Heart left ventricle (tissue), 13 donors: ENCODE measurements at regions not wholly inside any gene's neighbourhood (a gene's known extent, or its start where the extent isn't known, plus 50 kb on each side); places are given as distances from the start of the nearest gene placed in this dataset.

ENCODE experiments used
- CTCF ChIP-seq, 12 donors: fragments of 200-600 bp; sonication (generic) in 4 of 12; IDR thresholded peaks; one replicate each; pipeline versions ENCODE4 v1.5.0 to v1.8.0; 2018 to 2022; ENCODE audit warnings: antibody characterized with exemption in 12 of 12, mild to moderate bottlenecking in 5 of 12
- POLR2A ChIP-seq, 2 donors: fragments of 450-650 bp; IDR thresholded peaks; one replicate each; pipeline ENCODE4 v1.6.1; 2017; ENCODE audit warnings: antibody characterized with exemption in 2 of 2, mild to moderate bottlenecking in 2 of 2, moderate library complexity in 2 of 2
- donor health status: ischemic (EF 13 %, LVEDD 7.1; RV severe dilation, severe dysfunction).
- donor health status: DM: no; HTN: yes; CAD: no.
- donor health status: DM: no; HTN: no; CAD: no.
- donor health status: ischemic (EF 25% LVEDD 6.9; RV normal size, moderate dysfunction).
- donor health status: ischemic (EF 25% LVEDD 5.7; RV mildly dilated, moderate dysfunction).
- donor health status: ischemic (EF 35%, LVEDD 5.7; RV mildly dilated, moderate dysfunction).
- donor health status: nonischemic (EF 11% LVEDD 7.7; RV severe dilation, severe dysfunction).
- donor health status: DM: yes; HTN: yes; CAD: no.
- donor health status: PGD.
- donor health status: ischemic (EF 29% LVEDD 5.4; RV normal size, mild dysfunction).
- donor health status: nonischemic (EF 23%, LVEDD 6.1; RV moderate dilation, normal function).

GRCh38 chr16:61030616-61031015, 1005.6 kb downstream of the CDH8 start:
- no peak for TF ChIP-seq CTCF (IDR thresholded peaks at IDR 0.05)
- no peak for TF ChIP-seq POLR2A (IDR thresholded peaks at IDR 0.05)
